Activated T-helper 17 cell treated with anti-CD3 and anti-CD28 coated beads, Interleukin-2, amount 50 U/mL, for 72 hours (primary cell): ENCODE measurements at regions not wholly inside any gene's neighbourhood (a gene's known extent, or its start where the extent isn't known, plus 50 kb on each side); places are given as distances from the start of the nearest gene placed in this dataset.

Source experiments
- ATAC-seq: fragments of 150-1000 bp; cut with Tn5 transposase; replicated peaks from 2 replicates; pipeline ENCODE4 v1.10.0; 2021; ENCODE audit warnings: mild to moderate bottlenecking, moderate library complexity
- H3K27ac Mint-ChIP-seq: one replicate; pipeline ENCODE4 v1.8.0; 2022; ENCODE audit warnings: mixed read lengths
- H3K27me3 Mint-ChIP-seq: one replicate; pipeline ENCODE4 v1.8.0; 2022; ENCODE audit warnings: mixed read lengths
- H3K36me3 Mint-ChIP-seq: one replicate; pipeline ENCODE4 v1.8.0; 2022; ENCODE audit warnings: low read depth, mild to moderate bottlenecking, mixed read lengths
- H3K4me1 Mint-ChIP-seq: one replicate; pipeline ENCODE4 v1.8.0; 2022; ENCODE audit warnings: mixed read lengths
- H3K4me3 Mint-ChIP-seq: one replicate; pipeline ENCODE4 v1.8.0; 2022; ENCODE audit warnings: mild to moderate bottlenecking, mixed read lengths
- H3K9me3 Mint-ChIP-seq: one replicate; pipeline ENCODE4 v1.8.0; 2022; ENCODE audit warnings: mixed read lengths

GRCh38 chr13:63427170-63427569 is 2011.5 kb upstream of the PCDH20 start:
- no peak for ATAC-seq
- Mint-ChIP-seq H3K36me3 (no peaks in the 10 kb centered on the region), H3K4me1 (no peaks in the 10 kb centered on the region), H3K9me3 (peaks cover 12% of the 10 kb centered on the region), H3K4me3 (no peak overlapping the region), H3K27me3 (no peaks in the 10 kb centered on the region), H3K27ac (no peak overlapping the region)

GRCh38 chr13:63425131-63425530 is 2009.5 kb upstream of the PCDH20 start:
- Mint-ChIP-seq H3K27ac (no peak overlapping the region), H3K4me3 (no peak overlapping the region), H3K4me1 (no peaks in the 10 kb centered on the region), H3K9me3 (peaks cover 12% of the 10 kb centered on the region), H3K36me3 (no peaks in the 10 kb centered on the region), H3K27me3 (no peaks in the 10 kb centered on the region)
- no peak for ATAC-seq

GRCh38 chr13:63421123-63421522 is 2005.5 kb upstream of the PCDH20 start:
- Mint-ChIP-seq H3K4me3 (no peak overlapping the region), H3K9me3 (peaks cover 13% of the 10 kb centered on the region), H3K36me3 (no peaks in the 10 kb centered on the region), H3K27ac (no peak overlapping the region), H3K27me3 (no peaks in the 10 kb centered on the region), H3K4me1 (no peaks in the 10 kb centered on the region)
- ATAC-seq: no peak

GRCh38 chr13:63420685-63421084 is 2005.0 kb upstream of the PCDH20 start:
- ATAC-seq: no peak
- Mint-ChIP-seq H3K9me3 (peaks cover 13% of the 10 kb centered on the region), H3K27me3 (no peaks in the 10 kb centered on the region), H3K36me3 (no peaks in the 10 kb centered on the region), H3K4me3 (no peak overlapping the region), H3K27ac (no peak overlapping the region), H3K4me1 (no peaks in the 10 kb centered on the region)

DNA sequence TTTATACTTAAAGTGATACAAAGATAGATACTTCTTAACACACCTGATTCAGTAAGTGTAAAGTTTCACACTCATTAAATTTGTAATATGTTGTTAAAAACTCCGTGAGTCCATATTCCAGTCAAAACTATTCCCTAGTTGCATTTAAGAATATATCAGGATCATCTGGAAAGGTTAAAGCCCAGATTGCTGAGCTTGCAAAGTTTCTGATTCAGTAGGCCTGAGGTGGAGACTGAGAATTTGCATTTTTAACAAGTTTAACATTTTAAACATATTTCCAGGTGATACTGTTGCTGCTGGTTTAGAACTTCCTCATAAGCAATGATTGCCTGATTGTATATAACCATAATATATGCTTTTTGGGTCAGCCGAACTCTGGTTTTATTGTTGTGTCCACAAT is 1998.6 kb upstream of the PCDH20 start:
- Mint-ChIP-seq H3K4me3 (no peak overlapping the region), H3K27me3 (no peaks in the 10 kb centered on the region), H3K4me1 (no peaks in the 10 kb centered on the region), H3K9me3 (peaks cover 16% of the 10 kb centered on the region), H3K27ac (no peak overlapping the region), H3K36me3 (no peaks in the 10 kb centered on the region)
- ATAC-seq: no peak

DNA sequence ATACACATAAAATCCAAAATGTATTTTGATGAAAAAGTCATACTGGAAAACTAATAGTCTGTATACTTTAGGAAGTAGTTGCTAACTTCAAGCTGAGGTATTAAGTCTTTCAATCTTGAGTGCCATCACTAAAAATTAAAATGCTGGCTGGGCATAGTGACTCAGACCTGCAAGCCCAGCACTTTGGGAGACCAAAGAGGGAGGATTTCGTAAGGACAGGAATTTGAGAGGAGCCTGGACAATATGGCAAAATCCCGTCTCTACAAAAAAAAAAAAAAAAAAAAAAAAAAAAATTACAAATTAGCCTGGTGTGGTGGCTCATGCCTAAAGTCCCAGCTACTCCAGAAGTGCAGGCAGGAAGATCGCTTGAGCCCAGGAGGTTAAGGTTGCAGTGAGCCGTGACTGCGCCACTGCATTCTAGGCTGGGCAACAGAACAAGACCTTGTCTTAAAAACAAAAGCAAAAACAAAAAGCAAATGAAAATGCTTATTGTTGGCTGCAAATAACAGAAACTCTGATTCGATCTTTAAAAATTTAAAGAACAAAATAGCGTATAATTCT is 1994.2 kb upstream of the PCDH20 start:
- no peaks in the 10 kb centered on the region for H3K4me1 Mint-ChIP-seq
- ATAC-seq: no peak
- H3K4me3 Mint-ChIP-seq: no peak overlapping the region
- peaks cover 15% of the 10 kb centered on the region for H3K9me3 Mint-ChIP-seq
- H3K27ac Mint-ChIP-seq: no peak overlapping the region
- no peaks in the 10 kb centered on the region for H3K36me3 Mint-ChIP-seq
- no peaks in the 10 kb centered on the region for H3K27me3 Mint-ChIP-seq

- no peak overlapping the region for H3K27ac Mint-ChIP-seq
- no peak overlapping the region for H3K4me3 Mint-ChIP-seq
- H3K4me1 Mint-ChIP-seq: no peaks in the 10 kb centered on the region
- no peak for ATAC-seq
- H3K9me3 Mint-ChIP-seq: peaks cover 15% of the 10 kb centered on the region
- H3K36me3 Mint-ChIP-seq: no peaks in the 10 kb centered on the region
- H3K27me3 Mint-ChIP-seq: no peaks in the 10 kb centered on the region
Measured at GRCh38 chr13:63408331-63409189, 1992.9 kb upstream of the PCDH20 start.

DNA sequence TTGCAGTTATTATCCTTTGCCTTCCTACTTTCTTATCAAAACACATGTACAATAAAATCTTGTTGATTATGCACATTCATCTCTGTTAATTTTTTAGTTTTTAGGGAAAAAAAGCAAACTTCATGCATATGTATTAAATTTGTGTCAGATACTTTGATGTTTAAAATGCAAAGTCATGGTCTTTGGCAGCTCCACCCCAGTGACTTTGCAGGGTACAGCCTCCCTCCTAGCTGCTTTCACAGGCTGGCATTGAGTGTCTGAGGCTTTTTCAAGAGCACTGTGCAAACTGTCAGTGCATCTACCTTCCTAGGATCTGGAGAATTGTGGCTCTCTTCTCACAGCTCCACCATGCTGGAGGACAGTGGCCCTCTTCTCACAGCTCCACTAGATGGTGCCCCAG is 1988.1 kb upstream of the PCDH20 start:
- ATAC-seq: no peak
- peaks cover 26% of the 10 kb centered on the region for H3K9me3 Mint-ChIP-seq
- H3K27ac Mint-ChIP-seq: no peak overlapping the region
- H3K27me3 Mint-ChIP-seq: no peaks in the 10 kb centered on the region
- H3K36me3 Mint-ChIP-seq: no peaks in the 10 kb centered on the region
- no peaks in the 10 kb centered on the region for H3K4me1 Mint-ChIP-seq
- no peak overlapping the region for H3K4me3 Mint-ChIP-seq

GRCh38 chr13:63396746-63397145 is 1981.1 kb upstream of the PCDH20 start:
- H3K9me3 Mint-ChIP-seq: peaks cover under 1% of the 10 kb centered on the region
- no peaks in the 10 kb centered on the region for H3K36me3 Mint-ChIP-seq
- H3K4me3 Mint-ChIP-seq: no peak overlapping the region
- no peaks in the 10 kb centered on the region for H3K4me1 Mint-ChIP-seq
- no peaks in the 10 kb centered on the region for H3K27me3 Mint-ChIP-seq
- ATAC-seq: no peak
- H3K27ac Mint-ChIP-seq: no peak overlapping the region

- Mint-ChIP-seq H3K27ac (no peak overlapping the region), H3K4me3 (no peak overlapping the region), H3K36me3 (no peaks in the 10 kb centered on the region), H3K9me3 (peaks cover 4% of the 10 kb centered on the region), H3K27me3 (no peaks in the 10 kb centered on the region), H3K4me1 (no peaks in the 10 kb centered on the region)
- ATAC-seq: no peak
Measured at GRCh38 chr13:63393112-63393511, 1977.5 kb upstream of the PCDH20 start.

DNA sequence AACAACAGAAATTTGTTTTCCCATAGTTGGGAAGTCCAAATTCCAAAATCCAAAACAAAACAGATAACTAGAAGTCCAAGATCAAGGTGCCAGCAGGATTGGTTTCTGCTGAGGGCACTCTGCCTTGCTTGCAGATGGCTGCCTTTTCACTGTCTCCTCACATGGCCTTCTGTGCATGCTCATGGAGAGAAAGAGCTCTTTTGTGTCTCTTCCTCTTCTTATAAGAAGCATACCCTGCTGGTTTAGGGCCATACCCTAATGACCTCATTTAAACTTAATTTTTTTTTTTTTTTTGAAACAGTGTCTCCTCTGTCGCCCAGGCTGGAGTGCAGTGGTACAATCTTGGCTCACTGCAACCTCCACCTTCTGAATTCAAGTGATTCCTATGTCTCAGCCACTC is 1974.1 kb upstream of the PCDH20 start:
- no peaks in the 10 kb centered on the region for H3K36me3 Mint-ChIP-seq
- no peak overlapping the region for H3K27ac Mint-ChIP-seq
- no peaks in the 10 kb centered on the region for H3K27me3 Mint-ChIP-seq
- ATAC-seq: no peak
- no peaks in the 10 kb centered on the region for H3K4me1 Mint-ChIP-seq
- H3K9me3 Mint-ChIP-seq: peaks cover 10% of the 10 kb centered on the region
- H3K4me3 Mint-ChIP-seq: no peak overlapping the region

- H3K27ac Mint-ChIP-seq: no peak overlapping the region
- no peak overlapping the region for H3K4me3 Mint-ChIP-seq
- H3K27me3 Mint-ChIP-seq: no peaks in the 10 kb centered on the region
- H3K36me3 Mint-ChIP-seq: no peaks in the 10 kb centered on the region
- no peaks in the 10 kb centered on the region for H3K4me1 Mint-ChIP-seq
- peaks cover 16% of the 10 kb centered on the region for H3K9me3 Mint-ChIP-seq
- no peak for ATAC-seq
Measured at GRCh38 chr13:63381078-63381859, 1965.6 kb upstream of the PCDH20 start.

DNA sequence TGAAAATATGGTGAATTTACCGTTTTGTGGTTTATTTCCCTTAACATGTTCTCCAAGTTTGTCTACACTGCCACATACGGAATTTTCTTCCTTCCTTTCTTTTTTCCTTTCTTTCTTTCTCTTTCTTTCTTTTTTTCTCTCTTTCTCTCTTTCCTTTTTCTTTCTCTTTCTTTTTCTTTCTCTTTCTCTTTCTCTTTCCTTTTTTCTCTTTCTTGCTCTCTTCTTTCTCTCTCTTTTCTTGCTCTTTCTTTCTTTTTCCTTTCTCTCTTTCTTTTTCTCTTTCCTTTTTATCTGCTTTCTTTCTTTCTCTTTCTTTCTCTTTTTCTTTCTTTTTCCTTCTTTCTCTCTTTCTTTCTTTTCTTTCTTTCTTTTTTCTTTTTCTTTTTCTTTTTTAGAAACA is 1962.3 kb upstream of the PCDH20 start:
- no peak for ATAC-seq
- Mint-ChIP-seq H3K4me3 (no peak overlapping the region), H3K9me3 (peaks cover 13% of the 10 kb centered on the region), H3K4me1 (no peaks in the 10 kb centered on the region), H3K27me3 (no peaks in the 10 kb centered on the region), H3K27ac (no peak overlapping the region), H3K36me3 (no peaks in the 10 kb centered on the region)

DNA sequence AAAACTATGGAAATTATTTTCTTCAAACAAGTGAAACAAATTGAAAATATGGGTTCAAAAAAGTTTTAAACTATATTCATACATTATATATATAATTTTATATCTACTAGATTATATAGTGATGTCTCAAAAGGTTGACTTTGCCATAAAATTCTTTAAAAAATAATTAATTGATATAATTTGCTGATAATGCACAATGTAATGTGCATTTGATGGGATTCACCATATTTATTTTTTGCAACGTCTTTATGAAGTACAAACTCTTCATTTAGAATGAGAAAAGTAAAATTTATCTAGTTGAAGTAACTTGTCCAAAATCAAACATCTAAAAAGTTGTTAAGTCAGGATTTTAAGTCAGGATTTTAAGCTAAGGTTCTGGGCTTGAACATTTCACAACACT is 1954.5 kb upstream of the PCDH20 start:
- no peak for ATAC-seq
- H3K4me1 Mint-ChIP-seq: no peaks in the 10 kb centered on the region
- no peak overlapping the region for H3K27ac Mint-ChIP-seq
- H3K4me3 Mint-ChIP-seq: no peak overlapping the region
- no peaks in the 10 kb centered on the region for H3K27me3 Mint-ChIP-seq
- peaks cover 7% of the 10 kb centered on the region for H3K9me3 Mint-ChIP-seq
- no peaks in the 10 kb centered on the region for H3K36me3 Mint-ChIP-seq
